HG03354 (cell line): ENCODE measurements at regions not wholly inside any gene's neighbourhood (a gene's known extent, or its start where the extent isn't known, plus 50 kb on each side); places are given as distances from the start of the nearest gene placed in this dataset.

Experiments used
- ATAC-seq: cut with Tn5 transposase; IDR thresholded peaks from one replicate; pipeline ENCODE4 v1.9.1; 2021; ENCODE audit warnings: mild to moderate bottlenecking; ENCODE audit not compliant: unreplicated experiment, poor library complexity, severe bottlenecking

GRCh38 chr5:124457101-124457500 is 289.3 kb downstream of the ZNF608 start:
- no peak for ATAC-seq

GRCh38 chr5:124456249-124456648 is 290.2 kb downstream of the ZNF608 start:
- no peak for ATAC-seq

- peak; percentile 1 for ATAC-seq
These were observed 292.4 kb downstream of the ZNF608 start for GRCh38 chr5:124454081-124454480.

- peak; percentile 98 for ATAC-seq
These were observed 293.0 kb downstream of the ZNF608 start for GRCh38 chr5:124453221-124454051.

- ATAC-seq: no peak
These were observed 294.0 kb downstream of the ZNF608 start for GRCh38 chr5:124452412-124452811.

DNA sequence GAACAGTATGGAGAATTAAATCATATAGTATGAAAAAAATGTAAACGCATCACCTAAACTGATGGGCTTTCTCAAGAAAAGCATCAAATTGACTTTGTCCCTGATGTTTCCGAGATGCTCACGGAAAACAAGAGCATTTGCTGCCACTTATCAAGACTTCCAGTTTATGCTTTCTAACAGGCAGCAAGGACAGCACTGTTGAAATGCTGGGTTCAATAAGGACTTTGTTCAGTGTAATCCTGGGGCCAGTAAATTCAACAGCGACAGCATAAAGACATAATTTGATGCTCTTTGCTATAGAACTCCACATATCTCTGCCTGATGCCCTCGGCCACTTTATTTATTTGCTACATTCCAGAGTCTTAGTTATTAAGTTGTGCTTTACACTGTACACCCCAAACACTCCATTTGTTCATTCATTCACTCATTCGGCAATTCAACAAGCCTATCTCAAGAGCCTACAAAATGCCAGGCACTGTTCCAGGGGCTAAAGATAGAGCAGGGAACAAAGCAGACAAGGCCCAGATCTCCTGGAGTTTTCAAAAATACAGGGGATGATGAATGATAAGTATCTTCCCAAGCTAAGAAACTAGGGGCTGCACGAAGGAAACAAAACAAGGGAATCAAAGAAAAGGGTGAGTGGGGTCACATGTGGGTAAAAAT is 294.6 kb downstream of the ZNF608 start:
- ATAC-seq: no peak

- no peak for ATAC-seq
These were observed 300.3 kb downstream of the ZNF608 start for GRCh38 chr5:124446120-124446519.

- ATAC-seq: no peak
These were observed 301.3 kb downstream of the ZNF608 start for GRCh38 chr5:124445070-124445619.

GRCh38 chr5:124444147-124444775 is 302.2 kb downstream of the ZNF608 start:
- ATAC-seq: peak; percentile 100

GRCh38 chr5:124440471-124440870 is 306.0 kb downstream of the ZNF608 start:
- no peak for ATAC-seq

- no peak for ATAC-seq
These were observed 306.8 kb downstream of the ZNF608 start for GRCh38 chr5:124439609-124440008.

- ATAC-seq: no peak
These were observed 307.5 kb downstream of the ZNF608 start for GRCh38 chr5:124438903-124439281.

GRCh38 chr5:124438026-124438902 is 308.2 kb downstream of the ZNF608 start:
- ATAC-seq: no peak

DNA sequence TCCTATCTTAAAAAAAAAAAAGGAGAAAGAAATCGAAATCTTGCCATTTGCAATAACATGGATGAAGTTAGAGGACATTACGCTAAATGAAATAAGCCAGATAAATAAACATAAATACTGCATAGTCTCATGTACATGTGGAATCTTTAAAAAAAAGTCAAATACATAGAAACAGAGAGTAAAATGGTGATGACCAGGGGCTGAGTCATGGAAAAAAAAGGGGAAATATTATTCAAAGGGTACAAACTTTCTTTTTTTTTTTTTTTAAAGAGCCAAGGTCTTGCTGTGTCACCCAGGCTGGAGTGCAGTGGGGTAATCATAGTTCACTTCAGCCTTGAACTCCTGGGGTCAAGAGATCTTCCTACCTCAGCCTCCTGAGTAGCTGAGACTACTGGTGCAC is 310.1 kb downstream of the ZNF608 start:
- ATAC-seq: no peak

DNA sequence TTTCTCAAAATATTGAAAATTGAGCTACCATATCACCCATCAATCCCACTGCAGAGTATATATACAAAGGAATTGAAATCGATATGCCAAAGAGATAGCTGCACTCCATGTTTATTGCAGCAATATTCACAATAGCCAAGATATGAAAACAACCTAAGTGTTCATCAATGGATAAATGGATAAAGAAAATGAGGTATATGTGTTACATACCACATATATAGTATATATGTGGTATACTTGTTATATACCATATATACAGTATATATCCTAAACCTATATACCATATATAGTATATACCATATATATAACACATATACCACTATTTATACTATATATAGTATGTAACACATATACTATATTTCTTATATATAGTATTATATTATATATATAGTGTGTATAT is 313.3 kb downstream of the ZNF608 start:
- no peak for ATAC-seq

- ATAC-seq: no peak
These were observed 324.9 kb downstream of the ZNF608 start for GRCh38 chr5:124421584-124421983.

GRCh38 chr5:124420952-124421351 is 325.5 kb downstream of the ZNF608 start:
- ATAC-seq: no peak

DNA sequence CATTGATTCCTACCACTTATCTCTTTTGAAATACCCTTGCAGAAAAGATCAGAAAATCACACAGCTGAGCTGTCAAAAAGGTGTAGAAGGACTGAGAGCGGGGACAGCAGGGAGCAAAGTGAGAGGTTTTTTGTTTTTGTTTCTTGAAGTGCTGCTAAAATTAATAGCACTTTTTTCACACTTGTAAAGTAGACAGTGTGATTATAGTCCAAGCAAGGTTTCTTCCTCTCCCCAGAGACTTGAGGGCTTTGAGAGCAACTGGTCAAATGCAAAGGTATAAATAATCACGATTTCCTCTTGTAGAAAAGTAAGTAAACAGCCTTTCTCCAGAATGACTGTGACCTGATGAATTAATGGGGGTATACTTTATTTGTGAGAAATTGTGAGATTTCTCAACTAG is 326.9 kb downstream of the ZNF608 start:
- ATAC-seq: no peak

DNA sequence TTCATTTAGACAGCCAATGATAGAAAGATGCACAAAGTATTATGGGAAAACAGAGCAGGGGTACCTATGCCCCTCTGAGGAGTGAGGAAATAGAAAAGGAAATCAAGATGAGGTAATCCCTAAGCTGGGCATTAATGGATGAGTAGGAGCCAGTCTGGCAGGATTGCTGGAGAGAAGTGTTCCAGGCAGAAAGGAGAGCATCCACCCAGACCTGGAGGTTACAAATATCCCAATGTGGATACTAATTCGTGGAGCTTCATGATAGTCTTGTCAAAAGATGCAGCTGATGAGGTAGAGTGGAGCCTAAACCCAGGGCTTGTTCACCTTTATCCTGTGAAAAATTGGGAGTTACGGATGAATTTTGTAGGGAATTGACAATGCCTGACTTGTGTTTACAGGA is 328.0 kb downstream of the ZNF608 start:
- no peak for ATAC-seq

GRCh38 chr5:124417196-124417595 is 329.2 kb downstream of the ZNF608 start:
- ATAC-seq: no peak
